HCT116 (cell line): ENCODE measurements at regions not wholly inside any gene's neighbourhood (a gene's known extent, or its start where the extent isn't known, plus 50 kb on each side); places are given as distances from the start of the nearest gene placed in this dataset.
"Not testable (repeated sequence)": the region's sequence is repeated elsewhere in the genome, so short reads cannot be mapped to it uniquely, and the experiment has no call there.

Experiments
- ATAC-seq: fragments of 200-7000 bp; cut with Tn5 transposase; 2 replicates; pipeline ENCODE4 v1.9.1; 2020; ENCODE audit warnings: mild to moderate bottlenecking, moderate library complexity
- BruUV-seq: library from RNA; stranded (reverse); fragments of 400-500 nt; replicated peaks from 2 replicates; lab custom pipeline; 2021; lab: Mats Ljungman, UMichigan
- CTCF ChIA-PET: fragments of 300-600 bp; sonication (Branson Sonifier 250); formaldehyde crosslinking; loops from one replicate; lab custom pipeline; 2021; ENCODE audit warnings: antibody characterized with exemption; lab: Charles Lee
- POLR2A ChIA-PET: fragments of 300-600, 350-600 bp; sonication (Branson Sonifier 250); formaldehyde crosslinking; loops from one replicate; lab custom pipeline; 2021; ENCODE audit warnings: antibody characterized with exemption; lab: Charles Lee
- RAD21 ChIA-PET, 2 experiments: fragments of 300-600 bp; sonication (Branson Sonifier 250); formaldehyde crosslinking; loops; one replicate each; lab custom pipeline; 2023; ENCODE audit warnings: low total read pairs in 2 of 2; ENCODE audit not compliant: uncharacterized antibody in 2 of 2, unreplicated experiment in 2 of 2, low non-redundant PET in 1 of 2; lab: Charles Lee
- DNase-seq: peaks from one replicate; pipeline ENCODE4 v3.0.0-alpha.2; 2010; ENCODE audit warnings: low read depth, low spot score
- H2AFZ ChIP-seq: fragments of 200-600 bp; shearing (Covaris generic), sonication (generic); 2 replicates; pipeline ENCODE4 v1.6.1; 2017; ENCODE audit warnings: low read depth, mixed run types, mixed read lengths, antibody characterized with exemption, low read length; ENCODE audit not compliant: poor library complexity, severe bottlenecking
- H3K27ac ChIP-seq: 2 replicates; pipeline ENCODE4 v1.5.1; 2012; ENCODE audit warnings: low read depth, low read length
- H3K27me3 ChIP-seq: fragments of 200-600 bp; sonication (generic); 2 replicates; pipeline ENCODE4 v1.6.1; 2016; ENCODE audit warnings: mixed run types, low read length, mixed read lengths; ENCODE audit not compliant: insufficient read depth
- H3K36me3 ChIP-seq, 2 experiments: fragments of 200-500 bp in 1 of 2; fragments of 200-600 bp in 1 of 2; sonication (Bioruptor generic) in 1 of 2; sonication (generic) in 1 of 2; 2 replicates each; pipeline versions ENCODE4 v1.5.1 to v1.6.1; 2014 to 2016; ENCODE audit warnings: low read length in 2 of 2, inconsistent platforms in 1 of 2, mixed read lengths in 1 of 2, mixed run types in 1 of 2; ENCODE audit not compliant: insufficient read depth in 2 of 2, control insufficient read depth in 1 of 2
- H3K4me1 ChIP-seq, 2 experiments: fragments of 200-600 bp in 1 of 2; sonication (generic) in 1 of 2; 2 replicates each; pipeline versions ENCODE4 v1.5.1 to v1.6.1; 2012 to 2017; ENCODE audit warnings: low read length in 2 of 2, inconsistent platforms in 1 of 2, mild to moderate bottlenecking in 1 of 2, mixed read lengths in 1 of 2, mixed run types in 1 of 2, moderate library complexity in 1 of 2; ENCODE audit not compliant: insufficient read depth in 2 of 2, control insufficient read depth in 1 of 2
- H3K4me2 ChIP-seq: fragments of 200-600 bp; sonication (generic); 2 replicates; pipeline ENCODE4 v1.6.1; 2017; ENCODE audit warnings: mixed run types, low read length, mixed read lengths
- H3K4me3 ChIP-seq, 2 experiments: fragments of 200-600 bp in 1 of 2; sonication (generic) in 1 of 2; replicated peaks in 1 of 2; 2 replicates each; pipeline ENCODE4 v1.5.1; 2011 to 2016; ENCODE audit warnings: low read length in 2 of 2, control low read depth in 1 of 2, low read depth in 1 of 2, mild to moderate bottlenecking in 1 of 2, mixed read lengths in 1 of 2, mixed run types in 1 of 2
- H3K79me2 ChIP-seq: fragments of 200-600 bp; sonication (generic); 2 replicates; pipeline ENCODE4 v1.6.1; 2017; ENCODE audit warnings: mild to moderate bottlenecking, mixed run types, low read length, moderate library complexity, mixed read lengths; ENCODE audit not compliant: insufficient read depth
- H3K9ac ChIP-seq: fragments of 200-600 bp; sonication (generic); 2 replicates; pipeline ENCODE4 v1.6.1; 2016; ENCODE audit warnings: low read length, mixed read lengths
- H3K9me2 ChIP-seq: fragments of 200-600 bp; sonication (generic), shearing (Covaris generic); 2 replicates; pipeline ENCODE4 v1.6.1; 2017; ENCODE audit warnings: mixed run types, mild to moderate bottlenecking, moderate library complexity; ENCODE audit not compliant: insufficient read depth
- H3K9me3 ChIP-seq, 2 experiments: fragments of 200-500 bp in 1 of 2; fragments of 200-600 bp in 1 of 2; sonication (Bioruptor generic) in 1 of 2; sonication (generic) in 1 of 2; 2 replicates each; pipeline ENCODE4 v1.6.1; 2014 to 2017; ENCODE audit warnings: low read length in 2 of 2, mixed read lengths in 2 of 2, inconsistent platforms in 1 of 2, low read depth in 1 of 2, mild to moderate bottlenecking in 1 of 2, mixed run types in 1 of 2, moderate library complexity in 1 of 2; ENCODE audit not compliant: control insufficient read depth in 1 of 2, insufficient read depth in 1 of 2
- H4K20me1 ChIP-seq: fragments of 200-600 bp; sonication (generic), shearing (Covaris generic); 2 replicates; pipeline ENCODE4 v1.6.1; 2017; ENCODE audit warnings: mixed run types, mild to moderate bottlenecking, moderate library complexity; ENCODE audit not compliant: insufficient read depth
- CEBPB ChIP-seq: IDR thresholded peaks from 2 replicates; pipeline ENCODE4 v1.6.1; 2012; ENCODE audit warnings: low read depth
- CTCF ChIP-seq, 3 experiments: fragments of 200-600 bp in 1 of 3; sonication (generic) in 1 of 3; IDR thresholded peaks in 2 of 3; conservative IDR thresholded peaks in 1 of 3; 2 replicates each; pipeline ENCODE4 v1.5.1; 2012 to 2017; ENCODE audit warnings: low read depth in 2 of 3, low read length in 2 of 3, antibody characterized with exemption in 1 of 3, borderline replicate concordance in 1 of 3, control low read depth in 1 of 3, mild to moderate bottlenecking in 1 of 3, mixed read lengths in 1 of 3, mixed run types in 1 of 3, moderate library complexity in 1 of 3; ENCODE audit not compliant: insufficient read depth in 1 of 3
- EGR1 ChIP-seq: IDR thresholded peaks from 2 replicates; pipeline ENCODE4 v1.6.1; 2012; ENCODE audit warnings: low read depth
- ELF1 ChIP-seq: IDR thresholded peaks from 2 replicates; pipeline ENCODE4 v1.6.1; 2012; ENCODE audit warnings: low read depth, borderline replicate concordance
- EZH2 ChIP-seq: fragments of 200-600 bp; sonication (generic); IDR thresholded peaks from 2 replicates; pipeline ENCODE4 v1.6.1; 2017; ENCODE audit warnings: antibody characterized with exemption, mixed run types
- FOSL1 ChIP-seq: IDR thresholded peaks from 2 replicates; pipeline ENCODE4 v1.6.1; 2012; ENCODE audit warnings: low read depth
- POLR2AphosphoS5 ChIP-seq: IDR thresholded peaks from 2 replicates; pipeline ENCODE4 v1.6.1; 2011; ENCODE audit warnings: mild to moderate bottlenecking, low read depth, low read length, moderate library complexity
- SIN3A ChIP-seq: IDR thresholded peaks from 2 replicates; pipeline ENCODE4 v1.6.1; 2012; ENCODE audit warnings: low read depth
- SP1 ChIP-seq: IDR thresholded peaks from 2 replicates; pipeline ENCODE4 v1.6.1; 2012; ENCODE audit warnings: low read depth
- TCF7L2 ChIP-seq: IDR thresholded peaks from 2 replicates; pipeline ENCODE4 v1.7.0; 2011; ENCODE audit warnings: borderline replicate concordance, inconsistent platforms; ENCODE audit not compliant: insufficient read depth, insufficient read length; ENCODE audit errors: extremely low read depth
- ZBTB33 ChIP-seq: IDR thresholded peaks from 2 replicates; pipeline ENCODE4 v1.6.1; 2011; ENCODE audit warnings: mild to moderate bottlenecking, low read length, moderate library complexity; ENCODE audit not compliant: insufficient replicate concordance; ENCODE audit errors: extremely low read depth
- ZFX ChIP-seq: fragments of 450-650 bp; IDR thresholded peaks from 2 replicates; pipeline ENCODE4 v1.6.1; 2017
- ZNF274 ChIP-seq: fragments of 200-500 bp; sonication (Bioruptor generic); IDR thresholded peaks from 2 replicates; pipeline ENCODE4 v1.6.1; 2014; ENCODE audit warnings: mild to moderate bottlenecking, low read depth, low read length, inconsistent platforms
- intact Hi-C: fragments of 100-400 bp; cut with micrococcal nuclease; formaldehyde crosslinking; loops from 2 replicates; pipeline ENCODE4 v1.10.0; 2022

GRCh38 chr20:29876084-29876910 is 1381.2 kb upstream of the DEFB115 start:
- H3K9me3 ChIP-seq, DNase-seq, H3K27ac ChIP-seq, H3K4me3 ChIP-seq, H3K9me2 ChIP-seq, intact Hi-C loops, H2AFZ ChIP-seq, RAD21 ChIA-PET, H4K20me1 ChIP-seq, H3K4me1 ChIP-seq, H3K36me3 ChIP-seq, POLR2A ChIA-PET, BruUV-seq, H3K27me3 ChIP-seq, H3K4me2 ChIP-seq, H3K79me2 ChIP-seq, H3K9ac ChIP-seq, ATAC-seq, CTCF ChIA-PET: not testable (repeated sequence)

GRCh38 chr20:29876911-29877285 is 1380.6 kb upstream of the DEFB115 start:
- Histone ChIP-seq H2AFZ (no peak overlapping the region), H3K27ac (no peak overlapping the region), H3K79me2 (no peaks in the 10 kb centered on the region), H3K4me1 (no peaks in the 10 kb centered on the region), H3K9me2 (no peaks in the 10 kb centered on the region), H3K27me3 (no peaks in the 10 kb centered on the region), H3K4me2 (no peak overlapping the region), H3K9ac (no peak overlapping the region), H3K4me3 (no peak overlapping the region), H3K9me3 (peaks cover 0 to 7% of the 10 kb centered on the region in 2 experiments; a peak in 2 of 4 replicates), H3K36me3 (no peaks in the 10 kb centered on the region), H4K20me1 (no peaks in the 10 kb centered on the region)
- BruUV-seq = no TSS peak
- ChIA-PET POLR2A (no interaction called here), RAD21 (no interaction called here), CTCF (no interaction called here)
- DNase-seq (no peak), ATAC-seq (no peak)
- intact Hi-C loops = no loop called here
- TF ChIP-seq CEBPB (no peak), CTCF (IDR thresholded peaks at IDR 0.05 in 2 of 3, conservative IDR thresholded peaks at IDR 0.05 in 1 of 3; ENCODE audit: borderline replicate concordance in 1 of 3, insufficient read depth in 1 of 3, low read depth in 2 of 3, low read length in 2 of 3) (no peak), ZNF274 (no peak), ELF1 (no peak), ZBTB33 (no peak), EZH2 (no peak), EGR1 (no peak), POLR2AphosphoS5 (no peak), ZFX (no peak), FOSL1 (no peak), TCF7L2 (no peak), SP1 (no peak), SIN3A (no peak)
